WTC11 (cell line): ENCODE measurements at regions not wholly inside any gene's neighbourhood (a gene's known extent, or its start where the extent isn't known, plus 50 kb on each side); places are given as distances from the start of the nearest gene placed in this dataset.

Experiments
- ATAC-seq: fragments of 200-7000 bp; cut with Tn5 transposase; 2 replicates; pipeline ENCODE4 v1.10.0; 2021; ENCODE audit warnings: mild to moderate bottlenecking, moderate library complexity
- CTCF ChIA-PET: fragments of 300-600 bp; sonication (Branson Sonifier 250); formaldehyde crosslinking; loops from one replicate; lab custom pipeline; 2021; ENCODE audit warnings: antibody characterized with exemption; lab: Charles Lee
- POLR2A ChIA-PET: fragments of 350-600 bp; sonication (Branson Sonifier 250); formaldehyde crosslinking; loops from one replicate; lab custom pipeline; 2021; ENCODE audit warnings: antibody characterized with exemption; lab: Charles Lee
- DNase-seq: peaks from one replicate; pipeline ENCODE4 v3.0.0; 2021; ENCODE audit warnings: low spot score
- H3K27ac Mint-ChIP-seq: 2 replicates; pipeline ENCODE4 v1.8.0; 2021; ENCODE audit warnings: mixed read lengths
- H3K27me3 Mint-ChIP-seq: 2 replicates; pipeline ENCODE4 v1.8.0; 2021; ENCODE audit warnings: low read depth, mild to moderate bottlenecking, moderate library complexity, mixed read lengths
- H3K36me3 Mint-ChIP-seq: 2 replicates; pipeline ENCODE4 v1.8.0; 2021; ENCODE audit warnings: mixed read lengths
- H3K4me1 Mint-ChIP-seq: 2 replicates; pipeline ENCODE4 v1.8.0; 2022; ENCODE audit warnings: mixed read lengths
- H3K4me3 Mint-ChIP-seq: 2 replicates; pipeline ENCODE4 v1.8.0; 2021; ENCODE audit warnings: mild to moderate bottlenecking, moderate library complexity, mixed read lengths
- H3K9me3 Mint-ChIP-seq: 2 replicates; pipeline ENCODE4 v1.8.0; 2021; ENCODE audit warnings: mixed read lengths
- ATF1 ChIP-seq: sonication (generic); formaldehyde crosslinking; IDR thresholded peaks from 2 replicates; pipeline ENCODE4 v1.8.1; 2023; ENCODE audit warnings: mild to moderate bottlenecking, moderate library complexity, missing genetic modification reagents
- ETV6 ChIP-seq: sonication (generic); formaldehyde crosslinking; IDR thresholded peaks from 2 replicates; pipeline ENCODE4 v1.8.1; 2022; ENCODE audit warnings: mild to moderate bottlenecking, missing genetic modification reagents
- GTF2I ChIP-seq: fragments of 250-450 bp; sonication (Bioruptor Pico); conservative IDR thresholded peaks from 2 replicates; pipeline ENCODE4 v1.4.0; 2021; ENCODE audit warnings: mild to moderate bottlenecking
- JAZF1 ChIP-seq: fragments of 250-450 bp; sonication (Bioruptor Pico); IDR thresholded peaks from 2 replicates; pipeline ENCODE4 v1.9.0; 2021; ENCODE audit warnings: moderate library complexity, mild to moderate bottlenecking, inconsistent platforms
- JUN ChIP-seq: sonication (generic); formaldehyde crosslinking; IDR thresholded peaks from 2 replicates; pipeline ENCODE4 v1.8.0; 2023; ENCODE audit warnings: mild to moderate bottlenecking, missing genetic modification reagents
- MXD4 ChIP-seq: fragments of 250-450 bp; sonication (Bioruptor Pico); IDR thresholded peaks from 2 replicates; pipeline ENCODE4 v1.8.0; 2021; ENCODE audit warnings: mild to moderate bottlenecking, moderate library complexity, borderline replicate concordance
- MYBL2 ChIP-seq: sonication (generic); formaldehyde crosslinking; IDR thresholded peaks from 2 replicates; pipeline ENCODE4 v1.8.1; 2023; ENCODE audit warnings: mild to moderate bottlenecking, moderate library complexity, missing genetic modification reagents
- NFATC4 ChIP-seq: fragments of 250-450 bp; sonication (Bioruptor Pico); IDR thresholded peaks from 2 replicates; pipeline ENCODE4 v1.9.0; 2021; ENCODE audit warnings: mild to moderate bottlenecking
- NR3C1 ChIP-seq: sonication (generic); formaldehyde crosslinking; conservative IDR thresholded peaks from 2 replicates; pipeline ENCODE4 v1.8.1; 2023; ENCODE audit warnings: low read depth, mild to moderate bottlenecking, missing genetic modification reagents
- OVOL2 ChIP-seq: fragments of 250-450 bp; sonication (Bioruptor Pico); IDR thresholded peaks from 2 replicates; pipeline ENCODE4 v1.9.0; 2021; ENCODE audit warnings: mild to moderate bottlenecking, borderline replicate concordance
- RELA ChIP-seq: sonication (generic); formaldehyde crosslinking; IDR thresholded peaks from 2 replicates; pipeline ENCODE4 v1.8.1; 2022; ENCODE audit warnings: missing genetic modification reagents, mild to moderate bottlenecking, borderline replicate concordance
- RORB ChIP-seq: fragments of 250-450 bp; sonication (Bioruptor Pico); IDR thresholded peaks from 2 replicates; pipeline ENCODE4 v1.9.0; 2021; ENCODE audit warnings: mild to moderate bottlenecking
- SMAD3 ChIP-seq: sonication (generic); formaldehyde crosslinking; IDR thresholded peaks from 2 replicates; pipeline ENCODE4 v1.8.0; 2022; ENCODE audit warnings: missing genetic modification reagents, mild to moderate bottlenecking, borderline replicate concordance
- TEAD4 ChIP-seq: sonication (generic); formaldehyde crosslinking; IDR thresholded peaks from 2 replicates; pipeline ENCODE4 v1.8.0; 2022; ENCODE audit warnings: mild to moderate bottlenecking, missing genetic modification reagents
- ZNF121 ChIP-seq: sonication (generic); formaldehyde crosslinking; IDR thresholded peaks from 2 replicates; pipeline ENCODE4 v1.8.0; 2023; ENCODE audit warnings: missing genetic modification reagents
- ZNF416 ChIP-seq: fragments of 250-450 bp; sonication (Bioruptor Pico); IDR thresholded peaks from 2 replicates; pipeline ENCODE4 v1.9.0; 2021; ENCODE audit warnings: mild to moderate bottlenecking, inconsistent platforms
- TF ChIP-seq, protein P1 (sequence below): fragments of 250-450 bp; sonication (Bioruptor Pico); conservative IDR thresholded peaks from 2 replicates; pipeline ENCODE4 v1.9.0; 2021; ENCODE audit warnings: mild to moderate bottlenecking
- TF ChIP-seq, protein P2 (sequence below): sonication (generic); formaldehyde crosslinking; IDR thresholded peaks from 2 replicates; pipeline ENCODE4 v1.8.1; 2023; ENCODE audit warnings: mild to moderate bottlenecking, missing genetic modification reagents, borderline replicate concordance
- TF ChIP-seq, protein P3 (sequence below): sonication (generic); formaldehyde crosslinking; IDR thresholded peaks from 2 replicates; pipeline ENCODE4 v1.8.0; 2022; ENCODE audit warnings: missing genetic modification reagents
- TF ChIP-seq, protein P4 (sequence below): sonication (generic); formaldehyde crosslinking; IDR thresholded peaks from 2 replicates; pipeline ENCODE4 v1.8.1; 2023; ENCODE audit warnings: mild to moderate bottlenecking, missing genetic modification reagents
- TF ChIP-seq, protein P5 (sequence below): sonication (generic); formaldehyde crosslinking; IDR thresholded peaks from 2 replicates; pipeline ENCODE4 v1.8.0; 2023; ENCODE audit warnings: missing genetic modification reagents
- TF ChIP-seq, protein P6 (sequence below): fragments of 250-450 bp; sonication (Bioruptor Pico); IDR thresholded peaks from 2 replicates; pipeline ENCODE4 v2.1.2; 2022; ENCODE audit warnings: mild to moderate bottlenecking, moderate library complexity
- TF ChIP-seq, protein P7 (sequence below): fragments of 200-600 bp; IDR thresholded peaks from 2 replicates; pipeline ENCODE4 v1.8.0; 2022; ENCODE audit warnings: antibody characterized with exemption

DNA sequence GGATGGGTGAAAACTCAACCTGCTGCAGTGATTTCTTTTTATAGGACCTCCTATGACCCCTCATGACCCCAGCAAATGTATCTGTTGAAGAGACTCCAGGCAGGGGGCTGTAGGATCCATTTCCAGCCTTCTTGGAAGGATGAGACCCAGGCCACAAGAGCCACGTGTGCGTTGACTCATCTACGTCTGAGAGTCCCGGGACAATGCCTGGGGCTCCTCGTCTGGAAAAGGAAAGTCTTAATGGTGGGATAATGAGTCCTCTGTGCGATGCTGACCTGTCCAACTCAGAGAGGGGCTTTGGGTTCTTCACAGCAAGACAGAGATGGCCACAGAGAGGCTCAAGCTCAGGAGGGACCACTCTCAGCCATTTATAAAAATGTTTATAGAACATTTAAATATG lies 80.8 kb downstream of the SMIM21 start:
- TF ChIP-seq GTF2I (no peak), ATF1 (CRISPR knock-in tag) (no peak), RELA (no peak), RORB (CRISPR knock-in tag) (no peak), MYBL2 (no peak), NFATC4 (CRISPR knock-in tag) (no peak), SMAD3 (no peak)
- TF ChIP-seq, protein P1, sequence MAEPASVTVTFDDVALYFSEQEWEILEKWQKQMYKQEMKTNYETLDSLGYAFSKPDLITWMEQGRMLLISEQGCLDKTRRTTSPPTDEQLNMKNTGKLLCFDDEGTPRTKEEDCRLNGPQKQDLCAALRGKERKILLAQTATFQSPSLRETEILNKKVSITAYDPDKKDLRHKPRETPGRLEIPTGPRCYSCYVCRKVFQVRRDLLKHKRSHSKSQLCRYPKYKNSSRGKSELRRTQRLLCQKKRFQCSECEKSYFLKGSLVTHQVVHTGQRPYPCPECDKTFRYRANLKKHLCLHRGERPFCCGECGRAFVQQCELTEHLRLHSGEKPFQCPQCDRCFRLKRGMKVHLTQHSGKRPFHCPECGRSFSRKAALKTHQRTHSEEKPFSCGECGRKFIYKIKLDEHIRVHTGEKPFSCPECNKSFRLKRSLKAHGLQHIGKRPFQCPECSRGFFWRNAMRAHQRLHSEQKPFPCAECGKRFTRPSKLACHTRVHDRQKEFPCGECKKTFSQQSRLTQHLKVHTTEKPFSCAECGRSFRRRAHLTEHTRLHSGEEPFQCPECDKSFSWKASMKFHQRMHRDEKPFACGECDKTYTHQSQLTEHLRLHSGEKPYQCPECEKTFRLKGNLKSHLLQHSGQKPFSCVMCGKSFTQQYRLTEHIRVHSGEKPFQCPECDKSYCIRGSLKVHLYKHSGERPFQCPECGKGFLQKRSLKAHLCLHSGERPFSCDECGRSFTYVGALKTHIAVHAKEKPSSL, result no peak
- TF ChIP-seq, protein P2, sequence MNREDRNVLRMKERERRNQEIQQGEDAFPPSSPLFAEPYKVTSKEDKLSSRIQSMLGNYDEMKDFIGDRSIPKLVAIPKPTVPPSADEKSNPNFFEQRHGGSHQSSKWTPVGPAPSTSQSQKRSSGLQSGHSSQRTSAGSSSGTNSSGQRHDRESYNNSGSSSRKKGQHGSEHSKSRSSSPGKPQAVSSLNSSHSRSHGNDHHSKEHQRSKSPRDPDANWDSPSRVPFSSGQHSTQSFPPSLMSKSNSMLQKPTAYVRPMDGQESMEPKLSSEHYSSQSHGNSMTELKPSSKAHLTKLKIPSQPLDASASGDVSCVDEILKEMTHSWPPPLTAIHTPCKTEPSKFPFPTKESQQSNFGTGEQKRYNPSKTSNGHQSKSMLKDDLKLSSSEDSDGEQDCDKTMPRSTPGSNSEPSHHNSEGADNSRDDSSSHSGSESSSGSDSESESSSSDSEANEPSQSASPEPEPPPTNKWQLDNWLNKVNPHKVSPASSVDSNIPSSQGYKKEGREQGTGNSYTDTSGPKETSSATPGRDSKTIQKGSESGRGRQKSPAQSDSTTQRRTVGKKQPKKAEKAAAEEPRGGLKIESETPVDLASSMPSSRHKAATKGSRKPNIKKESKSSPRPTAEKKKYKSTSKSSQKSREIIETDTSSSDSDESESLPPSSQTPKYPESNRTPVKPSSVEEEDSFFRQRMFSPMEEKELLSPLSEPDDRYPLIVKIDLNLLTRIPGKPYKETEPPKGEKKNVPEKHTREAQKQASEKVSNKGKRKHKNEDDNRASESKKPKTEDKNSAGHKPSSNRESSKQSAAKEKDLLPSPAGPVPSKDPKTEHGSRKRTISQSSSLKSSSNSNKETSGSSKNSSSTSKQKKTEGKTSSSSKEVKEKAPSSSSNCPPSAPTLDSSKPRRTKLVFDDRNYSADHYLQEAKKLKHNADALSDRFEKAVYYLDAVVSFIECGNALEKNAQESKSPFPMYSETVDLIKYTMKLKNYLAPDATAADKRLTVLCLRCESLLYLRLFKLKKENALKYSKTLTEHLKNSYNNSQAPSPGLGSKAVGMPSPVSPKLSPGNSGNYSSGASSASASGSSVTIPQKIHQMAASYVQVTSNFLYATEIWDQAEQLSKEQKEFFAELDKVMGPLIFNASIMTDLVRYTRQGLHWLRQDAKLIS (CRISPR knock-in tag), result no peak
- H3K27ac Mint-ChIP-seq, result no peak overlapping the region
- H3K4me1 Mint-ChIP-seq, result peaks cover 46% of the 10 kb centered on the region
- no peak overlapping the region for H3K4me3 Mint-ChIP-seq
- peaks cover 27% of the 10 kb centered on the region for H3K27me3 Mint-ChIP-seq
- peaks cover 12% of the 10 kb centered on the region for H3K9me3 Mint-ChIP-seq
- peaks cover 12% of the 10 kb centered on the region for H3K36me3 Mint-ChIP-seq
- POLR2A ChIA-PET, result no interaction called here
- ATAC-seq (no peak), DNase-seq (no peak)
- CTCF ChIA-PET, result no interaction called here

DNA sequence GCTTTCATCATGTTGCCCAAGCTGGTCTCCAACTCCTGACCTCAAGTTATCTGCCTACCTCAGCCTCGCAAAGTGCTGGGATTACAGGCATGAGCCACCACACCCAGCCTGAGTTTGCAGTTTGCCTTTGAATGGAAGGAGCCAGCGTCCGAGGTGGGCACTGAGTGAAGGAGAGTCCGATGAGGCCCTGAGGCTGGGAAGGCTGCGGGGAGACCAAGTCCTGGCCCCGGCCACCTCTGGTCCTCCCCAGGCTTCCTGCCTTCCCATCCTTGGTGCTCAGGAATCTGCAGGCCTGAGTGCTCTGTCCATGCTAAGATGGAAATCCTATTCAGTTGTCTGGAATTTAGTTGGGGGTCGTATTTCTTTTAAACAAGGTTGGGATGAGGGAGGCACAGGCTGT lies 82.9 kb downstream of the SMIM21 start:
- Mint-ChIP-seq H3K4me1 (peaks cover 32% of the 10 kb centered on the region), H3K36me3 (no peaks in the 10 kb centered on the region), H3K27ac (no peak overlapping the region), H3K9me3 (no peaks in the 10 kb centered on the region), H3K27me3 (peaks cover 6% of the 10 kb centered on the region), H3K4me3 (no peak overlapping the region)
- ChIA-PET POLR2A (no interaction called here), CTCF (no interaction called here)
- DNase-seq (no peak), ATAC-seq (no peak)
- TF ChIP-seq, protein P3, sequence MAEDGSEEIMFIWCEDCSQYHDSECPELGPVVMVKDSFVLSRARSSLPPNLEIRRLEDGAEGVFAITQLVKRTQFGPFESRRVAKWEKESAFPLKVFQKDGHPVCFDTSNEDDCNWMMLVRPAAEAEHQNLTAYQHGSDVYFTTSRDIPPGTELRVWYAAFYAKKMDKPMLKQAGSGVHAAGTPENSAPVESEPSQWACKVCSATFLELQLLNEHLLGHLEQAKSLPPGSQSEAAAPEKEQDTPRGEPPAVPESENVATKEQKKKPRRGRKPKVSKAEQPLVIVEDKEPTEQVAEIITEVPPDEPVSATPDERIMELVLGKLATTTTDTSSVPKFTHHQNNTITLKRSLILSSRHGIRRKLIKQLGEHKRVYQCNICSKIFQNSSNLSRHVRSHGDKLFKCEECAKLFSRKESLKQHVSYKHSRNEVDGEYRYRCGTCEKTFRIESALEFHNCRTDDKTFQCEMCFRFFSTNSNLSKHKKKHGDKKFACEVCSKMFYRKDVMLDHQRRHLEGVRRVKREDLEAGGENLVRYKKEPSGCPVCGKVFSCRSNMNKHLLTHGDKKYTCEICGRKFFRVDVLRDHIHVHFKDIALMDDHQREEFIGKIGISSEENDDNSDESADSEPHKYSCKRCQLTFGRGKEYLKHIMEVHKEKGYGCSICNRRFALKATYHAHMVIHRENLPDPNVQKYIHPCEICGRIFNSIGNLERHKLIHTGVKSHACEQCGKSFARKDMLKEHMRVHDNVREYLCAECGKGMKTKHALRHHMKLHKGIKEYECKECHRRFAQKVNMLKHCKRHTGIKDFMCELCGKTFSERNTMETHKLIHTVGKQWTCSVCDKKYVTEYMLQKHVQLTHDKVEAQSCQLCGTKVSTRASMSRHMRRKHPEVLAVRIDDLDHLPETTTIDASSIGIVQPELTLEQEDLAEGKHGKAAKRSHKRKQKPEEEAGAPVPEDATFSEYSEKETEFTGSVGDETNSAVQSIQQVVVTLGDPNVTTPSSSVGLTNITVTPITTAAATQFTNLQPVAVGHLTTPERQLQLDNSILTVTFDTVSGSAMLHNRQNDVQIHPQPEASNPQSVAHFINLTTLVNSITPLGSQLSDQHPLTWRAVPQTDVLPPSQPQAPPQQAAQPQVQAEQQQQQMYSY, result no peak
- TF ChIP-seq ETV6 (no peak), TEAD4 (no peak), JAZF1 (CRISPR knock-in tag) (no peak), JUN (no peak), NR3C1 (CRISPR knock-in tag) (no peak), ZNF416 (CRISPR knock-in tag) (no peak), MXD4 (CRISPR knock-in tag) (no peak), OVOL2 (CRISPR knock-in tag) (no peak), ZNF121 (CRISPR knock-in tag) (no peak), ATF1 (CRISPR knock-in tag) (no peak), RORB (CRISPR knock-in tag) (no peak), MYBL2 (no peak)
- TF ChIP-seq, protein P4, sequence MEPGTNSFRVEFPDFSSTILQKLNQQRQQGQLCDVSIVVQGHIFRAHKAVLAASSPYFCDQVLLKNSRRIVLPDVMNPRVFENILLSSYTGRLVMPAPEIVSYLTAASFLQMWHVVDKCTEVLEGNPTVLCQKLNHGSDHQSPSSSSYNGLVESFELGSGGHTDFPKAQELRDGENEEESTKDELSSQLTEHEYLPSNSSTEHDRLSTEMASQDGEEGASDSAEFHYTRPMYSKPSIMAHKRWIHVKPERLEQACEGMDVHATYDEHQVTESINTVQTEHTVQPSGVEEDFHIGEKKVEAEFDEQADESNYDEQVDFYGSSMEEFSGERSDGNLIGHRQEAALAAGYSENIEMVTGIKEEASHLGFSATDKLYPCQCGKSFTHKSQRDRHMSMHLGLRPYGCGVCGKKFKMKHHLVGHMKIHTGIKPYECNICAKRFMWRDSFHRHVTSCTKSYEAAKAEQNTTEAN (CRISPR knock-in tag), result no peak
- TF ChIP-seq, protein P5, sequence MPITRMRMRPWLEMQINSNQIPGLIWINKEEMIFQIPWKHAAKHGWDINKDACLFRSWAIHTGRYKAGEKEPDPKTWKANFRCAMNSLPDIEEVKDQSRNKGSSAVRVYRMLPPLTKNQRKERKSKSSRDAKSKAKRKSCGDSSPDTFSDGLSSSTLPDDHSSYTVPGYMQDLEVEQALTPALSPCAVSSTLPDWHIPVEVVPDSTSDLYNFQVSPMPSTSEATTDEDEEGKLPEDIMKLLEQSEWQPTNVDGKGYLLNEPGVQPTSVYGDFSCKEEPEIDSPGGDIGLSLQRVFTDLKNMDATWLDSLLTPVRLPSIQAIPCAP (CRISPR knock-in tag), result no peak
- TF ChIP-seq, protein P6, sequence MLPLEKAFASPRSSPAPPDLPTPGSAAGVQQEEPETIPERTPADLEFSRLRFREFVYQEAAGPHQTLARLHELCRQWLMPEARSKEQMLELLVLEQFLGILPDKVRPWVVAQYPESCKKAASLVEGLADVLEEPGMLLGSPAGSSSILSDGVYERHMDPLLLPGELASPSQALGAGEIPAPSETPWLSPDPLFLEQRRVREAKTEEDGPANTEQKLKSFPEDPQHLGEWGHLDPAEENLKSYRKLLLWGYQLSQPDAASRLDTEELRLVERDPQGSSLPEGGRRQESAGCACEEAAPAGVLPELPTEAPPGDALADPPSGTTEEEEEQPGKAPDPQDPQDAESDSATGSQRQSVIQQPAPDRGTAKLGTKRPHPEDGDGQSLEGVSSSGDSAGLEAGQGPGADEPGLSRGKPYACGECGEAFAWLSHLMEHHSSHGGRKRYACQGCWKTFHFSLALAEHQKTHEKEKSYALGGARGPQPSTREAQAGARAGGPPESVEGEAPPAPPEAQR, result no peak
- TF ChIP-seq, protein P7, sequence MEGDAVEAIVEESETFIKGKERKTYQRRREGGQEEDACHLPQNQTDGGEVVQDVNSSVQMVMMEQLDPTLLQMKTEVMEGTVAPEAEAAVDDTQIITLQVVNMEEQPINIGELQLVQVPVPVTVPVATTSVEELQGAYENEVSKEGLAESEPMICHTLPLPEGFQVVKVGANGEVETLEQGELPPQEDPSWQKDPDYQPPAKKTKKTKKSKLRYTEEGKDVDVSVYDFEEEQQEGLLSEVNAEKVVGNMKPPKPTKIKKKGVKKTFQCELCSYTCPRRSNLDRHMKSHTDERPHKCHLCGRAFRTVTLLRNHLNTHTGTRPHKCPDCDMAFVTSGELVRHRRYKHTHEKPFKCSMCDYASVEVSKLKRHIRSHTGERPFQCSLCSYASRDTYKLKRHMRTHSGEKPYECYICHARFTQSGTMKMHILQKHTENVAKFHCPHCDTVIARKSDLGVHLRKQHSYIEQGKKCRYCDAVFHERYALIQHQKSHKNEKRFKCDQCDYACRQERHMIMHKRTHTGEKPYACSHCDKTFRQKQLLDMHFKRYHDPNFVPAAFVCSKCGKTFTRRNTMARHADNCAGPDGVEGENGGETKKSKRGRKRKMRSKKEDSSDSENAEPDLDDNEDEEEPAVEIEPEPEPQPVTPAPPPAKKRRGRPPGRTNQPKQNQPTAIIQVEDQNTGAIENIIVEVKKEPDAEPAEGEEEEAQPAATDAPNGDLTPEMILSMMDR, result no peak
